Naive thymus-derived CD8-positive, alpha-beta T cell (primary cell): ENCODE measurements at regions not wholly inside any gene's neighbourhood (a gene's known extent, or its start where the extent isn't known, plus 50 kb on each side); places are given as distances from the start of the nearest gene placed in this dataset.
"Not testable (repeated sequence)": the region's sequence is repeated elsewhere in the genome, so short reads cannot be mapped to it uniquely, and the experiment has no call there.

Experiments
- ATAC-seq, 2 donors: fragments of 150-1000 bp; cut with Tn5 transposase in 1 of 2; sonication (Bioruptor Pico), chemical (Tn5 transposase) in 1 of 2; 1 replicate in 1 of 2; 2 replicates in 1 of 2; pipeline ENCODE4 v1.10.0; 2021; ENCODE audit warnings: mild to moderate bottlenecking in 2 of 2, moderate library complexity in 2 of 2
- POLR2A ChIA-PET: fragments of 350-600 bp; sonication (Branson Sonifier 250); formaldehyde crosslinking; loops from one replicate; lab custom pipeline; 2021; ENCODE audit warnings: antibody characterized with exemption; lab: Charles Lee
- DNase-seq, 10 donors: peaks; one replicate each; pipeline versions ENCODE4 v3.0.0 to v3.0.0-alpha.2; 2020 to 2022
- H3K27ac Mint-ChIP-seq, 10 donors: one replicate each; pipeline ENCODE4 v1.8.0; 2020 to 2022; ENCODE audit warnings: mild to moderate bottlenecking in 10 of 10, mixed read lengths in 10 of 10, moderate library complexity in 4 of 10, inconsistent platforms in 1 of 10
- H3K27me3 Mint-ChIP-seq, 5 donors: one replicate each; pipeline ENCODE4 v1.8.0; 2021 to 2022; ENCODE audit warnings: mixed read lengths in 5 of 5
- H3K36me3 Mint-ChIP-seq, 3 donors: one replicate each; pipeline ENCODE4 v1.8.0; 2020 to 2022; ENCODE audit warnings: mixed read lengths in 3 of 3, mild to moderate bottlenecking in 2 of 3, inconsistent platforms in 1 of 3
- H3K4me1 Mint-ChIP-seq, 4 donors: one replicate each; pipeline ENCODE4 v1.8.0; 2021 to 2022; ENCODE audit warnings: mixed read lengths in 4 of 4
- H3K4me3 Mint-ChIP-seq, 10 donors: one replicate each; pipeline ENCODE4 v1.8.0; 2020 to 2022; ENCODE audit warnings: mild to moderate bottlenecking in 10 of 10, mixed read lengths in 10 of 10, moderate library complexity in 6 of 10, inconsistent platforms in 1 of 10
- H3K9me3 Mint-ChIP-seq, 9 donors: one replicate each; pipeline ENCODE4 v1.8.0; 2020 to 2022; ENCODE audit warnings: mixed read lengths in 9 of 9, mild to moderate bottlenecking in 3 of 9, inconsistent platforms in 1 of 9, moderate library complexity in 1 of 9

DNA sequence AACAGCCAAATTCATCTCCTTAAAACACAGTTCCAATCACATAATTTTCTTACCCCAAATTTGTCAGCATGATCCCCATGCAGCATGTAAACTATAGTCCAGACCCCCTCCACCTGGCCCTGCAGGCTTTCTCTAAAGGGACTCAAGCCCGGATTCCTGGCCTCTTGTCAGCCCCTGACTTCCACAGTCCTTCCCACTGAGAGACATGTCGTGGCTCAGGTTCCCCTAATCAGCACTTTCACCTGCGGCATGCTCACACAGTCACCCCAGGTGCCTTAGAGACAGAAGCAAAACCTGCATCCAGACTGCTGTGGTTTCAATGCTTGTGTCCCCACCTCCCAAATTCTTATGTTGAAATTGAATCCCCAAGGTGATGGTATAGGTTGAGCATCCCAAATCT is 372.7 kb upstream of the ATP10A start:
- H3K4me1 Mint-ChIP-seq, result no peaks in the 10 kb centered on the region
- no peak overlapping the region for H3K4me3 Mint-ChIP-seq
- H3K9me3 Mint-ChIP-seq, result peaks cover 0 to 4% (median 0%) of the 10 kb centered on the region in 9 donors
- POLR2A ChIA-PET, result no interaction called here
- H3K36me3 Mint-ChIP-seq, result no peaks in the 10 kb centered on the region
- no peak for DNase-seq
- peaks cover 2 to 23% (median 9%) of the 10 kb centered on the region in 5 donors for H3K27me3 Mint-ChIP-seq
- no peak for ATAC-seq
- peak overlapping the region in 1 of 10 donors; percentile 19 for H3K27ac Mint-ChIP-seq

DNA sequence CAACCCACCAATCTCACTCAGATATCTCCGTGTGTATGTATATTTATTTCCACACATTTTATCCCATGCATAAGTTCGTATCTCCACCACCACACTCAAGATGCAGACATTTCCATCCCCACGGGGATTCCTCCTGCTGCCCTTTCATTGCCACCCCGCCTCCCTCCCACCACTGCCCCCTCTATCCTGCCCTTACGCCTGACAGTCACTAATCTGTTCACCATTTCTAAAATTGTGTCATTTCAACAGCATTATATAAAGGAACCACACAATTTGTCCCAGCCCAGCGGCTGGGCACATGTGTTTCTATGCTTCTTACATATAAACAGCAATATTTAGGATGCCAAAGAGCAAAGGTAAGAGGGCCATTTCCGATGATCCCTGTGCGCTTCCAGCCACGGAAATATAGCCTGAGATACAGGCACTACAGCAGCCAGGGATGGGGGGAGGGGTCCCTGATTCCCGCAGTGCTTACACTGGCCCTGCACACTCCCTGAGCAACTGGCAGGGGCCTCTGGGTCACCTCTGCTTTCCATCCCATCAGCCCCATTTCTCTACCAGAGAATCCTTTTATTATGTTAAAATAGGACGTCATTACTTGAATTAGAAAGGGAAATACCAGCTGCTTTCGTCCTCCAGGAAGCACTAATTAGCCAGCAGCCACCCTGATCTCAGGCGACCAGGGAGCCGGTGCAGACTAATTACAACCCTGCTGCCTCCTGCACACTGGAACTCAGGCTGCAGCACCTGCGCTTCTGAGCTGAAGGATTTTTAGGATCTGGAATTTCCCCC is 372.0 kb upstream of the ATP10A start:
- Mint-ChIP-seq H3K27me3 (peaks cover 2 to 23% (median 9%) of the 10 kb centered on the region in 5 donors), H3K27ac (no peak overlapping the region), H3K9me3 (peaks cover 0 to 4% (median 0%) of the 10 kb centered on the region in 9 donors), H3K36me3 (no peaks in the 10 kb centered on the region), H3K4me1 (no peaks in the 10 kb centered on the region), H3K4me3 (no peak overlapping the region)
- DNase-seq (no peak), ATAC-seq (no peak)
- POLR2A ChIA-PET, result no interaction called here

DNA sequence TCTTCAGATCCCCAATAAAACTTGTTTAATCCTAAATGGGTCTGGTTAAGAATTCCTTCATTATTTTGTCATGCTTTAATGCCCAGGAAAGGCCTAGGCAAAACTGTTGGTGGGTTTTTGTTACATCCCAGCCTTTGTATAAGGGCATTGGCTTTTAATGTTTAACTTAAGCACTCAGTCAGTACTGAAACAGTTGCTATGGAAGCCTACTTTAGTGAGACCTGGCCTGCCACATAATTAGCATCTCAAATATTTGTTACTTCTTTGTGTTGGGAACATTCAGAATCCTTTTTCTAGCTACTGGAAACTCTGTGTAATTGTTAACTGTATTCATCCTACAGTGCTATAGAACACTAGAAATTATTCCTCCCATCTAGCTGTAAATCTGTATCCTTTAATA is 369.6 kb upstream of the ATP10A start:
- ATAC-seq, result no peak
- POLR2A ChIA-PET, result no interaction called here
- no peak overlapping the region for H3K27ac Mint-ChIP-seq
- H3K27me3 Mint-ChIP-seq, result peaks cover 2 to 29% (median 9%) of the 10 kb centered on the region in 5 donors
- H3K36me3 Mint-ChIP-seq, result peaks cover 0 to 1% (median 0%) of the 10 kb centered on the region in 3 donors
- no peak for DNase-seq
- H3K9me3 Mint-ChIP-seq, result peaks cover 2 to 9% (median 7%) of the 10 kb centered on the region in 9 donors
- no peak overlapping the region for H3K4me3 Mint-ChIP-seq
- H3K4me1 Mint-ChIP-seq, result no peaks in the 10 kb centered on the region

DNA sequence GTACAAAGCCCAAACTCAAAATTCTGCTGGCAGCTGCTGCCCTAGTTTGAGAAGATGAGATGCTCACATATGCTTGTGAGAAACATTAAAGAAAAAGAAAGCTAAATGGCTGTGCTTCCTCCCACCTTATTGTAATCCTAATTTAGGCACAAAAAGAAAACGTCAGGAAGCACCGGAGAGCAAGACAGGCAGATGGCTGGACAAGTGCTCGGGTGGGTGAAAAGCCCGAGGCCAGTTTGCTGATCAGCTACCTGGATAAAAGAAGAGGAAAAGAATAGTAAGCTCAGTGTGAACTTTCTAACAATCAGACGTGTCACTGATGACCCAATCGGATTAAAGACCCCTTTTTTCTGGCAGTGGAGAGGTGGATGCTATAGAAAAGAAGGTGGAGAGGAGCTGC is 368.0 kb upstream of the ATP10A start:
- peaks cover 0 to 10% (median 0%) of the 10 kb centered on the region in 3 donors for H3K36me3 Mint-ChIP-seq
- POLR2A ChIA-PET, result no interaction called here
- DNase-seq, result no peak

DNA sequence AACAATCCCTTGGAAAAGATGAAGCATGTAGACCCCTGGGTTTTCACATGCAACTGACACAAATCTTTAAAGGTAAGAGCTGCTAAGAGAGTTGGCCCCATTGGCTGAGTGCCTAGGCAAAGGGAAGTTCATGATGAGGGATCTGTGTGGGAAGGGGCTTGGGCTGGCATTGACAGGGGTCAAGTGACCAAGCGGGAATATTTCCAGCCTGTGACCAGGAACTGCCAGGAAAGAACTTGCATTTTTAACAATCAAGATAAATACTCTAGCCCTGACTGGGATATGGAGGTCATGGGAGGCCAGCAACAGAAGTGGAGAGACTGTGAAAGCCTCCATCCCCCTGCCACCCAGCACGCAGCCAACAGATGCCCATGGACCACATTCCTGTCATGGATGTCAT is 361.1 kb upstream of the ATP10A start:
- ATAC-seq, result no peak
- Mint-ChIP-seq H3K36me3 (peaks cover 0 to 10% (median 0%) of the 10 kb centered on the region in 3 donors), H3K4me1 (no peaks in the 10 kb centered on the region), H3K4me3 (no peak overlapping the region), H3K9me3 (peaks cover 7 to 21% (median 16%) of the 10 kb centered on the region in 9 donors), H3K27me3 (peaks cover 0 to 14% (median 4%) of the 10 kb centered on the region in 5 donors), H3K27ac (no peak overlapping the region)
- DNase-seq, result no peak
- POLR2A ChIA-PET, result no interaction called here

More for the DNA sequence above, 368.0 kb upstream of the ATP10A start:
- no peak overlapping the region for H3K27ac Mint-ChIP-seq
- H3K27me3 Mint-ChIP-seq, result peaks cover 2 to 36% (median 7%) of the 10 kb centered on the region in 5 donors
- H3K4me3 Mint-ChIP-seq, result no peak overlapping the region
- no peaks in the 10 kb centered on the region for H3K4me1 Mint-ChIP-seq
- H3K9me3 Mint-ChIP-seq, result peaks cover 7 to 21% (median 16%) of the 10 kb centered on the region in 9 donors
- ATAC-seq, result no peak

DNA sequence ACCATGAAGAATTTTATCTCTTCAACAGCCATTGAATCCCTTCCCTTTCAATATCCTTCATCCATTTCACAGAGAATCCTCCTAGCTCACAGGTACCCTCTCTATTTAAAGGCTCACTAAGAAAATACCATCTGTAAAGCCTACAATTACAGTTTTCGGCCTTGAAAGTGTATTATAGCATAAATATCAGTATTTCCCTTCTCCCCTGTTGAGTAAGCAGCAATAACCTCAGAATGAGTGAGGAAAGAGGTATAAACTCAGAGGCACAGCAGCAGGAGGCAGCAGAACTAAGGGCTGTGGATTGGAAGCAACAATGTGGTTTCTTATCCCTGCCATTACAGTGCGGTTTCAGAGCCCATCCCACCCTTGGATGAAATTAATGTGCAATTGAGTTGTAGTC is 360.6 kb upstream of the ATP10A start:
- Mint-ChIP-seq H3K27me3 (peaks cover 0 to 14% (median 4%) of the 10 kb centered on the region in 5 donors), H3K27ac (no peak overlapping the region), H3K4me3 (no peak overlapping the region), H3K4me1 (no peaks in the 10 kb centered on the region), H3K36me3 (peaks cover 0 to 10% (median 0%) of the 10 kb centered on the region in 3 donors), H3K9me3 (peaks cover 7 to 21% (median 16%) of the 10 kb centered on the region in 9 donors)
- ATAC-seq, result no peak
- no peak for DNase-seq
- POLR2A ChIA-PET, result no interaction called here

DNA sequence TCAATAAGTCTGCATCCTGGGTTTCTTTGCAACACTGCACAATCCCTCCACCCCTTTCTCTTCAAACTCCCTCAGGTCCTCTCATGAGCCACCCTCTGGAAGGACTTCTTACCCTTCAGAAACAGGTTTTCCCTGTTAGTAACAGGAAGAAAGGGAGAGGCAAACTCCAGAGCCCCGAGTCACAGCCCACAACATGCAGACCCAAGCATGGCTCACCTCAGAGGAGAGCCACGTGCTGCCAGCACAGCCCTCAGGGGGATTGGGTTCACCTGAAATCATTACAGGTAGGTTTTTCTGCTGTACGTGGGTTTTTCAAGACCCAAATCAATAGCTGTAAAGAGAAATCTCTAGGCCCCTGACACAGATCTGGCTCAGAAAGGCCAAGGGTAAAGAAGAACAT is 359.7 kb upstream of the ATP10A start:
- Mint-ChIP-seq H3K27ac (no peak overlapping the region), H3K4me1 (no peaks in the 10 kb centered on the region), H3K36me3 (peaks cover 0 to 10% (median 0%) of the 10 kb centered on the region in 3 donors), H3K4me3 (no peak overlapping the region), H3K27me3 (peaks cover 0 to 12% (median 4%) of the 10 kb centered on the region in 5 donors), H3K9me3 (peaks cover 4 to 13% (median 10%) of the 10 kb centered on the region in 9 donors)
- DNase-seq, result no peak
- ATAC-seq, result no peak
- POLR2A ChIA-PET, result no interaction called here

DNA sequence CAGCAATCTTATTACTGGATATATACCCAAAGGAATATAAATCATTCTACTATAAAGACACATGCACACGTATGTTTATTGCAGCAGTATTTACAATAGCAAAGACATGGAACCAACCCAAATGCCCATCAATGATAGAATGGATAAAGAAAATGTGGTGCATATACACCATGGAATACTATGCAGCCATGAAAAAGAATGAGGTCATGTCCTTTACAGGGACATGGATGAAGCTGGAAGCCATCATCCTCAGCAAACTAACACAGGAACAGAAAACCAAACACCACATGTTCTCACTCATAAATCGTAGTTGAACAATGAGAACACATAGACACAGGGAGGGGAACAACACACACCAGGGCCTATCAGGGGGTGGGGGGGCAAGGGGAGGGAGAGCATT is 353.9 kb upstream of the ATP10A start:
- ATAC-seq, H3K4me3 Mint-ChIP-seq, POLR2A ChIA-PET, H3K4me1 Mint-ChIP-seq, H3K36me3 Mint-ChIP-seq, DNase-seq, H3K27me3 Mint-ChIP-seq, H3K27ac Mint-ChIP-seq: not testable (repeated sequence)
- H3K9me3 Mint-ChIP-seq, result peaks cover 0 to 12% (median 2%) of the 10 kb centered on the region in 9 donors

DNA sequence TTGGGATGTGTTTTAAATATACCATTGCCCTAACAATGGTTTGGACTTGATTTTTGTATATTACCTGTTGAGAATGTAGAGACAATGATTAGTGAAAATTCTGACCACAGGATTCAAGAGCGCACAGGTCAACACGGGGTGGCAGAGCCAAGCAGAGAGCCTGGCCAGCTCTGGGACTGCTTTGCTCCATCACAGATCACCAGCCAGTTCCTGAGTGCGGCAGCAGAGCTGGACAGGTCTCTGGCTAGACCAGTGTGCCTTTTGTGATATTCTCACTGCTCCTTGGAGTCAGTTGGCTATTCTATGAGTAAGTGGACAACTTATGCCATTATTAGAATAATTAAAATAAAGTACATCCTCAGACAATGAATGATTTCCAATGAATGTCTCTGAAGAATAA is 351.2 kb upstream of the ATP10A start:
- no peak for DNase-seq
- Mint-ChIP-seq H3K9me3 (peaks cover 0 to 12% (median 1%) of the 10 kb centered on the region in 9 donors), H3K27me3 (peaks cover 0 to 17% (median 0%) of the 10 kb centered on the region in 5 donors), H3K27ac (no peak overlapping the region), H3K4me3 (no peak overlapping the region), H3K36me3 (no peaks in the 10 kb centered on the region), H3K4me1 (no peaks in the 10 kb centered on the region)
- no peak for ATAC-seq
- POLR2A ChIA-PET, result no interaction called here

DNA sequence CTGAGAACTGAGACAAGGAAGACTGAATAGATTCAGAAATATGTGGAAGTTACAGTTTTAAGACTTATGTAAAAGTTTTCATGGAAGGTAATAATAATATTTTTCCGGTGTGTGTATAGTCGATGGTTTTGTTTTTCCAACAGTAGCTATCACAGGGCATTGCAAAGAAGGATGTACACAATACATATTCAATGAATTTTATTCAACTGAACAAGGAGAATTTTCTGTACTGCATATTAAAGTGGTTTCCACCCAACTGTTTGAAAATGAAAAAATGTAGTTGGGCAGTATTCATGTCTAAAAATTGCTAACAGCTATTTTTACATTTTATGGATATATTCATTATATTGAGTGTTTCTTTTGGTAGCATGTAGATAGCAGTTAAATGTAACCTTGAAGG is 350.3 kb upstream of the ATP10A start:
- POLR2A ChIA-PET, result no interaction called here
- Mint-ChIP-seq H3K4me1 (no peaks in the 10 kb centered on the region), H3K27ac (no peak overlapping the region), H3K4me3 (no peak overlapping the region), H3K36me3 (no peaks in the 10 kb centered on the region), H3K27me3 (peaks cover 0 to 18% (median 0%) of the 10 kb centered on the region in 5 donors), H3K9me3 (peaks cover 0 to 12% (median 1%) of the 10 kb centered on the region in 9 donors)
- ATAC-seq, result no peak
- no peak for DNase-seq

DNA sequence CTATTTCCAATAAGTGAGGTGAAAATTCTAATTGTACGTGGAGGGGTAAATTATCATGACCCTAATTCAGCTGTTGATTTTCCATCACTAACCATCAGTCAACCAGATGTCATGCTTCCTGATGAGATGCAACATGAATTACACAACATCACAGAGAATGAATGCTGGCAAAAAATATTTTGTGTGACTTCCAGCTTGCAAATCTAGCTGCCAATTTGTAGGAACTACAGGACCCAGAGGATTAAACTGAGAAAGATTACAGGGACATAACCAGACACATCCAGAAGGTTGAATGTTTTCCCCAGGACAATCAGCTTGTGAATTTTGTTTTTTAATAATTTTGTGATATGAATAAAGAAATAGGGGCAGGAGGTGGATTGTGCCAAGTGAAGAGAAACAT is 349.0 kb upstream of the ATP10A start:
- POLR2A ChIA-PET, result no interaction called here
- Mint-ChIP-seq H3K4me3 (no peak overlapping the region), H3K9me3 (peaks cover 0 to 9% (median 0%) of the 10 kb centered on the region in 9 donors), H3K36me3 (no peaks in the 10 kb centered on the region), H3K27me3 (peaks cover 0 to 18% (median 0%) of the 10 kb centered on the region in 5 donors), H3K27ac (no peak overlapping the region), H3K4me1 (no peaks in the 10 kb centered on the region)
- no peak for DNase-seq
- no peak for ATAC-seq

DNA sequence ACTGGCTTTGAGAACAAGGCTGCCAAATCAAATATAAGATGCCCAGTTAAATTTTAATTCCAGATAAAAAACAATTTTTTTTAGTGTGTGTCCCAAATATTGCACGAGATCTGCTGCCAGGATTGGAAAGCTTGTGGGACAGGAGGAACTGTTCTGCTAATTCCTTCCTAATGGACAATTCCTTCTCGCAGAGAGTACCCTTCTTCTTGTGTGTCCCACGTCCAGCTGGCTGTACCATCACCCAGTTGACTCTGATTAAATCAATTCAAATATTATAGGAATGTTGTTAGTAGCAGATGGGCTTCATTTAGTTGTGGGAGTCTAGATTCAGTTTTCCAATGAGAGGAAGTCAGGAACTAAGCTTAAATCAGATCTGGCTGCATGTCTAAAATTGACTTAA is 347.9 kb upstream of the ATP10A start:
- H3K4me3 Mint-ChIP-seq, result no peak overlapping the region
- peaks cover 0 to 4% (median 0%) of the 10 kb centered on the region in 9 donors for H3K9me3 Mint-ChIP-seq
- no peak overlapping the region for H3K27ac Mint-ChIP-seq
- H3K36me3 Mint-ChIP-seq, result no peaks in the 10 kb centered on the region
- peaks cover 0 to 18% (median 0%) of the 10 kb centered on the region in 5 donors for H3K27me3 Mint-ChIP-seq
- H3K4me1 Mint-ChIP-seq, result no peaks in the 10 kb centered on the region
- POLR2A ChIA-PET, result no interaction called here
- DNase-seq, result no peak
- no peak for ATAC-seq

DNA sequence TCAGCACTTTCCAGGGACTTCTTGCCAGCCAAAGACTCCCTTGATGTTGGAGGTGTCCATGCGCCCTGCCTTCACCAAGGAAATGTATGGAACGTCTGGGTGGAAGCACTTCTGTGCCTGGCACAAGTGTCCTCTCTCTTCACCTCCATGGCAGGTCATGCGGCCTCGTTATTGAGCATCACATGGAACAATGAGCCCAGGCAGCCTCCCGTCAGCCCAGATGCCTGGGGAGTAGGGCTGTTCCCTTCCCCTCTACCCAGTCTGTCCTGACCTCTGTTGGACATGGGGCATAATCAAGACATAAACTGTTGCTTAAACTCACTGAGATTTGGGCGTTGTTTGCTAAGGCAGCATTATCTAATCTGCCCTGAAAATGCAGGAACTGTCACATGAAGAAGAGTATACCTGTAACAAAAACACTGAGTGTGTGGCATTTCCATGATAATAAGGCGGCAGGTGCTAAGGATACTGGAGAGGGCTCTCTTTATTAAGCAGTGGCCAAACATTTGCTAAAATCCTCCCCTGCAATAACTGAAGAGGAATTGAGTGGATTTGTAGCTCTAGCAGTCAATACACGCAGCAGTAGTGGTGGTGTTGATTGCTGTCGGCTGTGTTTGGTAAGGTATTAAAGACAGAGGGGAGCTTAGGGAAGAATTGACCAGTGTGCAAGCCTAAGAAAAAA is 338.2 kb upstream of the ATP10A start:
- Mint-ChIP-seq H3K4me1 (no peaks in the 10 kb centered on the region), H3K27me3 (peaks cover 0 to 23% (median 6%) of the 10 kb centered on the region in 5 donors), H3K9me3 (peaks cover 0 to 8% (median 0%) of the 10 kb centered on the region in 9 donors), H3K36me3 (no peaks in the 10 kb centered on the region), H3K27ac (no peak overlapping the region), H3K4me3 (no peak overlapping the region)
- POLR2A ChIA-PET, result no interaction called here
- no peak for ATAC-seq
- DNase-seq, result no peak
